ENCODE measurements at regions not wholly inside any gene's neighbourhood (a gene's known extent, or its start where the extent isn't known, plus 50 kb on each side); places are given as distances from the start of the nearest gene placed in this dataset.

DNA sequence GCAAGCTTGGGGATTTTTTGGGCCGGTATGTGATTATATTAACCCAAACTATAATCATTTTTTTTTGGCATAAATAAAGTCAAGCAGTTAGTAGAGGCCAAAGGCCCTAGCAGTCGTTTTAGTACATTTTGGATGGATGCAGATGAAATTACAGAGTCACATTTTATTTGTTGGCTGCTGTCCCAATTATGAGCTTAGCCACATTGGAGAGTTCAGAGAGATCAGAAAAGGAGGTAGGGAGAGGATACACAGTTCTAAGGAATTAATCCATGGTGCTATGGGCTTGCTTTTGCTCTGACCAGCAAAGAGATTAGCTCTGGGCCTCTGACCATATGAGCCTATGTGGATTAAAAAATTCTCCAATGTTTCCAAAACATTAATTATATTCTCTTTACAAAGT, 395.1 kb downstream of the RAPGEF2 start:
- no peak overlapping the region for H3K27ac ChIP-seq (ENCODE audit: low read depth in 2 of 2, low read length in 2 of 2)
- no peaks in the 10 kb centered on the region for H3K4me1 ChIP-seq (ENCODE audit: control insufficient read depth in 2 of 2, insufficient read depth in 2 of 2, low read length in 2 of 2)
- H3K4me3 ChIP-seq (ENCODE audit: low read length in 2 of 2) = no peak overlapping the region
- no peaks in the 10 kb centered on the region for H3K36me3 ChIP-seq (ENCODE audit: control insufficient read depth in 2 of 2, insufficient read depth in 2 of 2, low read length in 2 of 2)
- no peaks in the 10 kb centered on the region for H3K27me3 ChIP-seq (ENCODE audit: control insufficient read depth in 2 of 2, insufficient read depth in 2 of 2, low read length in 2 of 2)
- H3K9me3 ChIP-seq (ENCODE audit: control insufficient read depth in 2 of 2, low read length in 2 of 2) = no peaks in the 10 kb centered on the region
- H3K9ac ChIP-seq (ENCODE audit: low read depth in 1 of 2, low read length in 2 of 2) = no peak overlapping the region

GRCh38 chr4:159498446-159499115, 395.7 kb downstream of the RAPGEF2 start:
- Histone ChIP-seq H3K4me3 (ENCODE audit: low read length in 2 of 2) (no peak overlapping the region), H3K9ac (ENCODE audit: low read depth in 1 of 2, low read length in 2 of 2) (no peak overlapping the region), H3K9me3 (ENCODE audit: control insufficient read depth in 2 of 2, low read length in 2 of 2) (no peaks in the 10 kb centered on the region)

GRCh38 chr4:159500861-159501260, 398.0 kb downstream of the RAPGEF2 start:
- Histone ChIP-seq H3K27ac (ENCODE audit: low read depth in 2 of 2, low read length in 2 of 2) (no peak overlapping the region), H3K4me3 (ENCODE audit: low read length in 2 of 2) (no peak overlapping the region), H3K9ac (ENCODE audit: low read depth in 1 of 2, low read length in 2 of 2) (no peak overlapping the region), H3K4me1 (ENCODE audit: control insufficient read depth in 2 of 2, insufficient read depth in 2 of 2, low read length in 2 of 2) (no peaks in the 10 kb centered on the region), H3K27me3 (ENCODE audit: control insufficient read depth in 2 of 2, insufficient read depth in 2 of 2, low read length in 2 of 2) (no peaks in the 10 kb centered on the region), H3K36me3 (ENCODE audit: control insufficient read depth in 2 of 2, insufficient read depth in 2 of 2, low read length in 2 of 2) (no peaks in the 10 kb centered on the region), H3K9me3 (ENCODE audit: control insufficient read depth in 2 of 2, low read length in 2 of 2) (no peaks in the 10 kb centered on the region)

More at GRCh38 chr4:159498446-159499115, 395.7 kb downstream of the RAPGEF2 start:
- no peaks in the 10 kb centered on the region for H3K36me3 ChIP-seq (ENCODE audit: control insufficient read depth in 2 of 2, insufficient read depth in 2 of 2, low read length in 2 of 2)
- H3K27ac ChIP-seq (ENCODE audit: low read depth in 2 of 2, low read length in 2 of 2) = no peak overlapping the region
- H3K4me1 ChIP-seq (ENCODE audit: control insufficient read depth in 2 of 2, insufficient read depth in 2 of 2, low read length in 2 of 2) = no peaks in the 10 kb centered on the region
- H3K27me3 ChIP-seq (ENCODE audit: control insufficient read depth in 2 of 2, insufficient read depth in 2 of 2, low read length in 2 of 2) = no peaks in the 10 kb centered on the region

GRCh38 chr4:159503236-159504008, 400.5 kb downstream of the RAPGEF2 start:
- H3K4me1 ChIP-seq (ENCODE audit: control insufficient read depth in 2 of 2, insufficient read depth in 2 of 2, low read length in 2 of 2) = no peaks in the 10 kb centered on the region
- no peaks in the 10 kb centered on the region for H3K36me3 ChIP-seq (ENCODE audit: control insufficient read depth in 2 of 2, insufficient read depth in 2 of 2, low read length in 2 of 2)
- no peaks in the 10 kb centered on the region for H3K27me3 ChIP-seq (ENCODE audit: control insufficient read depth in 2 of 2, insufficient read depth in 2 of 2, low read length in 2 of 2)
- no peak overlapping the region for H3K4me3 ChIP-seq (ENCODE audit: low read length in 2 of 2)
- H3K9me3 ChIP-seq (ENCODE audit: control insufficient read depth in 2 of 2, low read length in 2 of 2) = no peaks in the 10 kb centered on the region
- H3K9ac ChIP-seq (ENCODE audit: low read depth in 1 of 2, low read length in 2 of 2) = no peak overlapping the region
- H3K27ac ChIP-seq (ENCODE audit: low read depth in 2 of 2, low read length in 2 of 2) = no peak overlapping the region

DNA sequence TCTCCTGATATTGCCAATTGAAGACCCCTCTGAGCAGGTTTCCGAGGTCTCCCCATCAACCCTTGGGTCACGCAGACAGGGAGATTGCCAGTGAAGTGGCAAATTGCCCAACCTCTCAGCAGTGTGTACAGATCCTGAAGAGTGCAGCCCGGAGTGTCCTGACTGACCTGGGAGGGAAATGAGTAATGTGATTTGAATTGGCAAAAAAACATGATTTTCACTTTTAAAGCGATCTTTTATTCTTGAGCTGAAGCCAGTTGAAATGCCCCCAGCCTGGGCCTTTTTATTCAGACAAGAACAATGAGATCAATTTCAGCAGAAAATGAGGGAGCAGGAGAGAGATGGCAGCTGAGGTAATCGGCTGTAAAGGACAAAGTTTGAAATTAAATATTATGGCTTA, 401.8 kb downstream of the RAPGEF2 start:
- Histone ChIP-seq H3K27ac (ENCODE audit: low read depth in 2 of 2, low read length in 2 of 2) (no peak overlapping the region), H3K4me3 (ENCODE audit: low read length in 2 of 2) (no peak overlapping the region), H3K9ac (ENCODE audit: low read depth in 1 of 2, low read length in 2 of 2) (no peak overlapping the region)

GRCh38 chr4:159505266-159505975, 402.5 kb downstream of the RAPGEF2 start:
- no peak overlapping the region for H3K9ac ChIP-seq (ENCODE audit: low read depth in 1 of 2, low read length in 2 of 2)
- no peak overlapping the region for H3K4me3 ChIP-seq (ENCODE audit: low read length in 2 of 2)
- no peak overlapping the region for H3K27ac ChIP-seq (ENCODE audit: low read depth in 2 of 2, low read length in 2 of 2)
- no peaks in the 10 kb centered on the region for H3K27me3 ChIP-seq (ENCODE audit: control insufficient read depth in 2 of 2, insufficient read depth in 2 of 2, low read length in 2 of 2)
- no peaks in the 10 kb centered on the region for H3K4me1 ChIP-seq (ENCODE audit: control insufficient read depth in 2 of 2, insufficient read depth in 2 of 2, low read length in 2 of 2)
- H3K36me3 ChIP-seq (ENCODE audit: control insufficient read depth in 2 of 2, insufficient read depth in 2 of 2, low read length in 2 of 2) = no peaks in the 10 kb centered on the region
- no peaks in the 10 kb centered on the region for H3K9me3 ChIP-seq (ENCODE audit: control insufficient read depth in 2 of 2, low read length in 2 of 2)

More for the DNA sequence above, 401.8 kb downstream of the RAPGEF2 start:
- no peaks in the 10 kb centered on the region for H3K27me3 ChIP-seq (ENCODE audit: control insufficient read depth in 2 of 2, insufficient read depth in 2 of 2, low read length in 2 of 2)
- no peaks in the 10 kb centered on the region for H3K36me3 ChIP-seq (ENCODE audit: control insufficient read depth in 2 of 2, insufficient read depth in 2 of 2, low read length in 2 of 2)
- no peaks in the 10 kb centered on the region for H3K4me1 ChIP-seq (ENCODE audit: control insufficient read depth in 2 of 2, insufficient read depth in 2 of 2, low read length in 2 of 2)
- H3K9me3 ChIP-seq (ENCODE audit: control insufficient read depth in 2 of 2, low read length in 2 of 2) = no peaks in the 10 kb centered on the region

- no peaks in the 10 kb centered on the region for H3K9me3 ChIP-seq (ENCODE audit: control insufficient read depth in 2 of 2, low read length in 2 of 2)
- no peak overlapping the region for H3K4me3 ChIP-seq (ENCODE audit: low read length in 2 of 2)
- no peak overlapping the region for H3K9ac ChIP-seq (ENCODE audit: low read depth in 1 of 2, low read length in 2 of 2)
- no peaks in the 10 kb centered on the region for H3K4me1 ChIP-seq (ENCODE audit: control insufficient read depth in 2 of 2, insufficient read depth in 2 of 2, low read length in 2 of 2)
- H3K27ac ChIP-seq (ENCODE audit: low read depth in 2 of 2, low read length in 2 of 2) = no peak overlapping the region
- H3K36me3 ChIP-seq (ENCODE audit: control insufficient read depth in 2 of 2, insufficient read depth in 2 of 2, low read length in 2 of 2) = no peaks in the 10 kb centered on the region
- H3K27me3 ChIP-seq (ENCODE audit: control insufficient read depth in 2 of 2, insufficient read depth in 2 of 2, low read length in 2 of 2) = no peaks in the 10 kb centered on the region
Observed at GRCh38 chr4:159506801-159507517, 404.1 kb downstream of the RAPGEF2 start.

DNA sequence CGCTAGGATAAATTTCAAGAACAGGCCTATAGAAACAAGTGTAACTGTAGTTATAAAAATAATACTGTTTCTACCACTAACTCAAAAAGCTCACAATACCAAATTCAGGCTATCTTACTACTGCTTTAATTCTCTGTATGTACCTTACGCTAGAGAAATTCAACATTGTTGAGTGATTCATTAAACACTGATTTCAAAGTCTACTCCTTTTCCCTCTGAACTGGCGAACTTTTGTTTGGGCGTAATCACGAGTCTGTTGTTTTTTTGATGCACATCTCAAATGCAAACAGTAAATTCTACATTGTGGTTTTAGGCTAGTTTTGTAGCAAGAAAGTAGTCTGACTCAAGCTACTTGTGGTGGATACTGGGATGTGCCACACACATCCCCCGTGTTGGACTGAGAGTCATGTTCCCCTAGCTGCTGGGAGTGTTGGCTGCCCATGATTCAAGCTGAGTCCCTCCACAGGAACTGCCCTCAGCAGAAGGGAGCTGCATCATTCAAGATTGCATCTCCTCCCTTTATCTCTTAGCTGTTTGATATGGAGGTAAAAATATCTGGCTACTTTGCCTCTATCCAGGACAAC, 406.1 kb downstream of the RAPGEF2 start:
- H3K9ac ChIP-seq (ENCODE audit: low read depth in 1 of 2, low read length in 2 of 2) = no peak overlapping the region
- H3K27ac ChIP-seq (ENCODE audit: low read depth in 2 of 2, low read length in 2 of 2) = no peak overlapping the region
- no peaks in the 10 kb centered on the region for H3K4me1 ChIP-seq (ENCODE audit: control insufficient read depth in 2 of 2, insufficient read depth in 2 of 2, low read length in 2 of 2)
- H3K27me3 ChIP-seq (ENCODE audit: control insufficient read depth in 2 of 2, insufficient read depth in 2 of 2, low read length in 2 of 2) = no peaks in the 10 kb centered on the region
- H3K36me3 ChIP-seq (ENCODE audit: control insufficient read depth in 2 of 2, insufficient read depth in 2 of 2, low read length in 2 of 2) = no peaks in the 10 kb centered on the region
- H3K4me3 ChIP-seq (ENCODE audit: low read length in 2 of 2) = no peak overlapping the region
- no peaks in the 10 kb centered on the region for H3K9me3 ChIP-seq (ENCODE audit: control insufficient read depth in 2 of 2, low read length in 2 of 2)

DNA sequence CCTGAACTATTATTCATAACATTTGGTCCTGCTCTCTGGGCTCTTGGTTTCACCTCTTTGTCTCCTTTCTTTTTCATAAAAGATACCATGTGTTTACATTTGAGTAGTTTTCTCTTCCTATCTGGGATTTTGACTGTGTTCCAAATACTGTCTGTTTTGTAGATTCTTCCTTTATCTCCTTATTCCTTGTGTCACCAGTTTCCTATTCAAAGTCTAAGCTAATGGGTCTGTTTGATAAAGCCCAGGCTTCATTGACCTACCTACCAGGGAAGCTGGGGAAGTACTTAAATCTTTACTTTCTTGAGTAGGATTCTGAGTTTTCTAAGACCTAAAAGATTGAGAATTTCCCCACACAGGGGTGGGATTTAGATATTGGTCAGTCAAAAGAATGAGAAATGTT, 409.5 kb downstream of the RAPGEF2 start:
- H3K36me3 ChIP-seq (ENCODE audit: control insufficient read depth in 2 of 2, insufficient read depth in 2 of 2, low read length in 2 of 2) = no peaks in the 10 kb centered on the region
- no peak overlapping the region for H3K9ac ChIP-seq (ENCODE audit: low read depth in 1 of 2, low read length in 2 of 2)
- H3K27me3 ChIP-seq (ENCODE audit: control insufficient read depth in 2 of 2, insufficient read depth in 2 of 2, low read length in 2 of 2) = no peaks in the 10 kb centered on the region
- H3K9me3 ChIP-seq (ENCODE audit: control insufficient read depth in 2 of 2, low read length in 2 of 2) = no peaks in the 10 kb centered on the region
- H3K4me3 ChIP-seq (ENCODE audit: low read length in 2 of 2) = no peak overlapping the region
- H3K27ac ChIP-seq (ENCODE audit: low read depth in 2 of 2, low read length in 2 of 2) = no peak overlapping the region
- H3K4me1 ChIP-seq (ENCODE audit: control insufficient read depth in 2 of 2, insufficient read depth in 2 of 2, low read length in 2 of 2) = no peaks in the 10 kb centered on the region

Data from mucosa of rectum (tissue), 2 donors.